ENCODE measurements at regions not wholly inside any gene's neighbourhood (a gene's known extent, or its start where the extent isn't known, plus 50 kb on each side); places are given as distances from the start of the nearest gene placed in this dataset.
"Not testable (repeated sequence)": the region's sequence is repeated elsewhere in the genome, so short reads cannot be mapped to it uniquely, and the experiment has no call there.

GRCh38 chr10:53052521-53053164 lies 280.1 kb upstream of the MBL2 start:
- Histone ChIP-seq H3K27ac (ENCODE audit: low read length) (no peak overlapping the region), H3K9ac (ENCODE audit: low read depth, low read length) (no peak overlapping the region), H3K4me1 (ENCODE audit: insufficient read depth, low read length) (no peaks in the 10 kb centered on the region), H4K20me1 (ENCODE audit: insufficient read depth, low read length) (no peaks in the 10 kb centered on the region), H3K4me3 (ENCODE audit: low read depth in 1 of 2, low read length in 2 of 2) (no peak overlapping the region), H3K36me3 (ENCODE audit: insufficient read depth, low read length) (no peaks in the 10 kb centered on the region), H2AFZ (ENCODE audit: low read depth, low read length) (no peak overlapping the region), H3K9me3 (ENCODE audit: insufficient read depth, low read length, severe bottlenecking) (no peaks in the 10 kb centered on the region), H3K27me3 (ENCODE audit: insufficient read depth, low read length, poor library complexity) (no peaks in the 10 kb centered on the region), H3K79me2 (ENCODE audit: insufficient read depth, low read length) (no peaks in the 10 kb centered on the region), H3K4me2 (ENCODE audit: insufficient read depth, low read length) (no peak overlapping the region)
- DNase-seq = no peak
- TF ChIP-seq CTCF (IDR thresholded peaks at IDR 0.05; ENCODE audit: borderline replicate concordance, extremely low read depth, low read length, poor library complexity, severe bottlenecking) (no peak), EZH2 (IDR thresholded peaks at IDR 0.05; ENCODE audit: borderline replicate concordance, low read depth, low read length, severe bottlenecking) (no peak)
- ATAC-seq (ENCODE audit: insufficient read depth, low read depth) = no peak

- ATAC-seq (ENCODE audit: insufficient read depth, low read depth) = no peak
- Histone ChIP-seq H3K9ac (ENCODE audit: low read depth, low read length) (no peak overlapping the region), H3K27ac (ENCODE audit: low read length) (no peak overlapping the region), H3K36me3 (ENCODE audit: insufficient read depth, low read length) (no peaks in the 10 kb centered on the region), H3K79me2 (ENCODE audit: insufficient read depth, low read length) (no peaks in the 10 kb centered on the region), H3K9me3 (ENCODE audit: insufficient read depth, low read length, severe bottlenecking) (no peaks in the 10 kb centered on the region), H3K4me1 (ENCODE audit: insufficient read depth, low read length) (no peaks in the 10 kb centered on the region), H4K20me1 (ENCODE audit: insufficient read depth, low read length) (no peaks in the 10 kb centered on the region), H3K4me3 (ENCODE audit: low read depth in 1 of 2, low read length in 2 of 2) (no peak overlapping the region), H3K27me3 (ENCODE audit: insufficient read depth, low read length, poor library complexity) (no peaks in the 10 kb centered on the region), H2AFZ (ENCODE audit: low read depth, low read length) (no peak overlapping the region), H3K4me2 (ENCODE audit: insufficient read depth, low read length) (no peak overlapping the region)
- TF ChIP-seq EZH2 (IDR thresholded peaks at IDR 0.05; ENCODE audit: borderline replicate concordance, low read depth, low read length, severe bottlenecking) (no peak), CTCF (IDR thresholded peaks at IDR 0.05; ENCODE audit: borderline replicate concordance, extremely low read depth, low read length, poor library complexity, severe bottlenecking) (no peak)
- no peak for DNase-seq
Observed at GRCh38 chr10:53045315-53045714, 272.7 kb upstream of the MBL2 start.

- not testable (repeated sequence) for H3K4me3 ChIP-seq (ENCODE audit: low read depth in 1 of 2, low read length in 2 of 2); H3K4me2 ChIP-seq (ENCODE audit: insufficient read depth, low read length); H3K79me2 ChIP-seq (ENCODE audit: insufficient read depth, low read length); ATAC-seq (ENCODE audit: insufficient read depth, low read depth); H3K9ac ChIP-seq (ENCODE audit: low read depth, low read length); H3K36me3 ChIP-seq (ENCODE audit: insufficient read depth, low read length); H3K27ac ChIP-seq (ENCODE audit: low read length); DNase-seq; H3K27me3 ChIP-seq (ENCODE audit: insufficient read depth, low read length, poor library complexity); H3K4me1 ChIP-seq (ENCODE audit: insufficient read depth, low read length); H2AFZ ChIP-seq (ENCODE audit: low read depth, low read length); H3K9me3 ChIP-seq (ENCODE audit: insufficient read depth, low read length, severe bottlenecking); H4K20me1 ChIP-seq (ENCODE audit: insufficient read depth, low read length)
Observed at GRCh38 chr10:53035823-53036222, 263.2 kb upstream of the MBL2 start.

- Histone ChIP-seq H3K4me1 (ENCODE audit: insufficient read depth, low read length) (no peaks in the 10 kb centered on the region), H3K27me3 (ENCODE audit: insufficient read depth, low read length, poor library complexity) (no peaks in the 10 kb centered on the region), H3K9ac (ENCODE audit: low read depth, low read length) (no peak overlapping the region), H3K79me2 (ENCODE audit: insufficient read depth, low read length) (no peaks in the 10 kb centered on the region), H2AFZ (ENCODE audit: low read depth, low read length) (no peak overlapping the region), H3K9me3 (ENCODE audit: insufficient read depth, low read length, severe bottlenecking) (no peaks in the 10 kb centered on the region), H3K27ac (ENCODE audit: low read length) (no peak overlapping the region), H3K4me2 (ENCODE audit: insufficient read depth, low read length) (no peak overlapping the region), H3K36me3 (ENCODE audit: insufficient read depth, low read length) (no peaks in the 10 kb centered on the region), H3K4me3 (ENCODE audit: low read depth in 1 of 2, low read length in 2 of 2) (no peak overlapping the region), H4K20me1 (ENCODE audit: insufficient read depth, low read length) (no peaks in the 10 kb centered on the region)
- no peak for TF ChIP-seq EZH2 (IDR thresholded peaks at IDR 0.05; ENCODE audit: borderline replicate concordance, low read depth, low read length, severe bottlenecking)
- TF ChIP-seq CTCF (IDR thresholded peaks at IDR 0.05; ENCODE audit: borderline replicate concordance, extremely low read depth, low read length, poor library complexity, severe bottlenecking) = no peak
- ATAC-seq (ENCODE audit: insufficient read depth, low read depth) (no peak), DNase-seq (no peak)
Observed at GRCh38 chr10:53033396-53033795, 260.8 kb upstream of the MBL2 start.

- H3K4me3 ChIP-seq (ENCODE audit: low read depth in 1 of 2, low read length in 2 of 2); H3K4me1 ChIP-seq (ENCODE audit: insufficient read depth, low read length); H3K9me3 ChIP-seq (ENCODE audit: insufficient read depth, low read length, severe bottlenecking); ATAC-seq (ENCODE audit: insufficient read depth, low read depth); H3K4me2 ChIP-seq (ENCODE audit: insufficient read depth, low read length); H3K36me3 ChIP-seq (ENCODE audit: insufficient read depth, low read length); H3K27me3 ChIP-seq (ENCODE audit: insufficient read depth, low read length, poor library complexity); H3K79me2 ChIP-seq (ENCODE audit: insufficient read depth, low read length); H3K9ac ChIP-seq (ENCODE audit: low read depth, low read length); DNase-seq; H4K20me1 ChIP-seq (ENCODE audit: insufficient read depth, low read length); H2AFZ ChIP-seq (ENCODE audit: low read depth, low read length); H3K27ac ChIP-seq (ENCODE audit: low read length): not testable (repeated sequence)
Observed at GRCh38 chr10:53029872-53030849, 257.6 kb upstream of the MBL2 start.
